PC-3 (cell line): ENCODE measurements at regions not wholly inside any gene's neighbourhood (a gene's known extent, or its start where the extent isn't known, plus 50 kb on each side); places are given as distances from the start of the nearest gene placed in this dataset.

ENCODE experiments used
- ATAC-seq: fragments of 200-7000 bp; cut with Tn5 transposase; 2 replicates; pipeline ENCODE4 v1.9.1; 2020; ENCODE audit warnings: mild to moderate bottlenecking, moderate library complexity
- BruUV-seq: library from RNA; stranded (reverse); fragments of 400-500 nt; replicated peaks from 2 replicates; lab custom pipeline; 2021; lab: Mats Ljungman, UMichigan
- CTCF ChIA-PET: fragments of 300-600 bp; sonication (Branson Sonifier 250); formaldehyde crosslinking; loops from one replicate; lab custom pipeline; 2022; ENCODE audit warnings: antibody characterized with exemption; lab: Charles Lee
- POLR2A ChIA-PET: fragments of 300-600 bp; sonication (Branson Sonifier 250); formaldehyde crosslinking; loops from one replicate; lab custom pipeline; 2022; ENCODE audit warnings: antibody characterized with exemption; ENCODE audit not compliant: unreplicated experiment; lab: Charles Lee
- DNase-seq: peaks from one replicate; pipeline ENCODE4 v3.0.0-alpha.2; 2015
- H2AFZ ChIP-seq: fragments of 300-600 bp; sonication (generic); 2 replicates; pipeline ENCODE4 v1.6.0; 2016; ENCODE audit warnings: antibody characterized with exemption, low read length
- H3F3A ChIP-seq: fragments of 300-600 bp; sonication (generic); one replicate; pipeline ENCODE4 v1.6.0; 2017; ENCODE audit warnings: antibody characterized with exemption, low read length, control low read depth, mild to moderate bottlenecking; ENCODE audit not compliant: unreplicated experiment
- H3K27ac ChIP-seq: fragments of 300-600 bp; sonication (generic); 2 replicates; pipeline ENCODE4 v1.5.1; 2016; ENCODE audit warnings: mild to moderate bottlenecking, low read length
- H3K27me3 ChIP-seq: fragments of 300-600 bp; sonication (generic); 2 replicates; pipeline ENCODE4 v1.6.1; 2016; ENCODE audit warnings: low read length, mixed read lengths
- H3K36me3 ChIP-seq: fragments of 300-600 bp; sonication (generic); 2 replicates; pipeline ENCODE4 v1.6.1; 2016; ENCODE audit warnings: low read depth, mixed run types, low read length, mixed read lengths
- H3K4me1 ChIP-seq: fragments of 300-600 bp; sonication (generic); 2 replicates; pipeline ENCODE4 v1.5.1; 2016; ENCODE audit warnings: low read length; ENCODE audit not compliant: insufficient read depth
- H3K4me2 ChIP-seq: fragments of 300-600 bp; sonication (generic); 2 replicates; pipeline ENCODE4 v1.6.0; 2016; ENCODE audit warnings: low read length
- H3K4me3 ChIP-seq: fragments of 300-600 bp; sonication (generic); 2 replicates; pipeline ENCODE4 v1.5.1; 2016; ENCODE audit warnings: mild to moderate bottlenecking, low read length, mixed read lengths
- H3K79me2 ChIP-seq: fragments of 300-600 bp; sonication (generic); 2 replicates; pipeline ENCODE4 v1.6.1; 2017; ENCODE audit warnings: low read length, mixed read lengths
- H3K9ac ChIP-seq: fragments of 300-600 bp; sonication (generic); 2 replicates; pipeline ENCODE4 v1.6.0; 2016; ENCODE audit warnings: mild to moderate bottlenecking, low read length
- H3K9me2 ChIP-seq: fragments of 300-600 bp; sonication (generic); replicated peaks from 2 replicates; pipeline ENCODE4 v1.6.1; 2016; ENCODE audit warnings: mixed run types, low read length, mixed read lengths
- H3K9me3 ChIP-seq: fragments of 300-600 bp; sonication (generic); 2 replicates; pipeline ENCODE4 v1.6.1; 2016; ENCODE audit warnings: low read length, mixed read lengths
- H4K20me1 ChIP-seq: fragments of 300-600 bp; sonication (generic); 2 replicates; pipeline ENCODE4 v1.6.1; 2016; ENCODE audit warnings: low read length, mixed read lengths
- CTCF ChIP-seq: fragments of 300-600 bp; sonication (generic); conservative IDR thresholded peaks from 2 replicates; pipeline ENCODE4 v1.5.1; 2017; ENCODE audit warnings: antibody characterized with exemption, low read depth, mild to moderate bottlenecking, low read length
- EZH2 ChIP-seq: fragments of 300-600 bp; sonication (generic); IDR thresholded peaks from one replicate; pipeline ENCODE4 v1.6.1; 2017; ENCODE audit warnings: antibody characterized with exemption, mild to moderate bottlenecking, low read length; ENCODE audit not compliant: unreplicated experiment
- EZH2phosphoT487 ChIP-seq: fragments of 300-600 bp; sonication (generic); IDR thresholded peaks from 2 replicates; pipeline ENCODE4 v1.6.1; 2018; ENCODE audit warnings: mild to moderate bottlenecking, antibody characterized with exemption, low read length, borderline replicate concordance
- intact Hi-C: fragments of 100-400 bp; cut with micrococcal nuclease; formaldehyde crosslinking; loops from 2 replicates; pipeline ENCODE4 v1.9.0; 2023

GRCh38 chr7:106979551-106980357 lies 64.8 kb upstream of the PRKAR2B start:
- CTCF ChIA-PET = no interaction called here

DNA sequence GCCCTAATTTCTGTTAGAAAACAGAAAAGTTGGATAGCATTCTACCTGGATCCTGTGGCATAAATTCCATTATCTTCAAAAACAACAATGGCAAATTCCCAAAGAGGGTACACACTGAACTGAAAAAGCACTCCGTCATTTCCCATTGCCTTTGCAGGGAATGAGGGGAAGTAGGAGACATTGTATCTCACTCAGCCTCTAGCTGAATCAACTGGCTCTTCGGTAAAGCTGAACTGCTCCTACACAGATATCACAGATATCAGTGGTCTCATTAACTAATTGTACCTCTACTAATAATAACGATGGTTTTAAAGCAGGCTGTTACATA lies 64.2 kb upstream of the PRKAR2B start:
- H3K9ac ChIP-seq = no peak overlapping the region
- H3K9me3 ChIP-seq = no peaks in the 10 kb centered on the region
- CTCF ChIA-PET = no interaction called here
- no peaks in the 10 kb centered on the region for H3F3A ChIP-seq
- ATAC-seq (no peak), DNase-seq (no peak)
- no peak overlapping the region for H2AFZ ChIP-seq
- no peaks in the 10 kb centered on the region for H3K9me2 ChIP-seq
- no peaks in the 10 kb centered on the region for H4K20me1 ChIP-seq
- no peaks in the 10 kb centered on the region for H3K4me1 ChIP-seq
- intact Hi-C loops = no loop called here
- POLR2A ChIA-PET = no interaction called here
- H3K79me2 ChIP-seq = no peaks in the 10 kb centered on the region
- H3K36me3 ChIP-seq = no peaks in the 10 kb centered on the region
- peaks cover 14% of the 10 kb centered on the region; the same call in 1 of the 2 replicates for H3K27me3 ChIP-seq
- no peak overlapping the region for H3K4me3 ChIP-seq
- BruUV-seq = no TSS peak
- no peak for TF ChIP-seq CTCF
- TF ChIP-seq EZH2 = no peak
- no peak for TF ChIP-seq EZH2phosphoT487
- H3K27ac ChIP-seq = no peak overlapping the region
- H3K4me2 ChIP-seq = no peak overlapping the region

More at GRCh38 chr7:106979551-106980357, 64.8 kb upstream of the PRKAR2B start:
- Histone ChIP-seq H3K4me3 (no peak overlapping the region), H4K20me1 (no peaks in the 10 kb centered on the region), H3K9me2 (no peaks in the 10 kb centered on the region), H2AFZ (no peak overlapping the region), H3F3A (no peaks in the 10 kb centered on the region), H3K79me2 (no peaks in the 10 kb centered on the region), H3K9me3 (no peaks in the 10 kb centered on the region), H3K4me2 (no peak overlapping the region), H3K4me1 (no peaks in the 10 kb centered on the region), H3K27me3 (peaks cover 14% of the 10 kb centered on the region; the same call in 1 of the 2 replicates), H3K9ac (no peak overlapping the region), H3K27ac (no peak overlapping the region), H3K36me3 (no peaks in the 10 kb centered on the region)
- DNase-seq (no peak), ATAC-seq (no peak)
- POLR2A ChIA-PET = interaction anchor here (0.6 kb wide), 1 partner anchor 807 kb away, joined by 10 read pairs; no protein-coding TSS in a partner anchor
- TF ChIP-seq EZH2 (no peak), CTCF (no peak), EZH2phosphoT487 (no peak)
- no TSS peak for BruUV-seq
- intact Hi-C loops = no loop called here

DNA sequence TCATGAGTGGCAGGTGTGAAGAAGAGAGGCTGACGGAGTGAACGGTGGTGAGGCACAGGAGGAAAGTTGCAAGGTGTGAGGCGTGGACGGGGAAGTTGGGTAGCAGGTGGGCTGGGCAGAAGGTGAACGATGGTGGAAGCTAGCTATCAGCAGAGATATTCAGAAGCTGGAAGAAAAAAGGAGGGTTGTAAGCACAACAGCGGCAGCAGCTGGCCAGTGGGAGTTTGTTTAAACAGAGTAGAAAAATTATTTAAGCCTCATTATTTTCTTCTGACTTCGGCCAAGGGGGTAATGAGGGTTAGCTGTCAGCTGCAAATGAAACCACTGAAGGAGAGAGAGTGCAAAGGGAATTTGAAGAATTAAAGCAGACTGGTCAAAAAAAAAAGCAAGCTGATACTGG lies 62.1 kb upstream of the PRKAR2B start:
- Histone ChIP-seq H3K9me3 (no peaks in the 10 kb centered on the region), H3F3A (no peaks in the 10 kb centered on the region), H3K9ac (no peak overlapping the region), H2AFZ (no peak overlapping the region), H3K79me2 (no peaks in the 10 kb centered on the region), H3K9me2 (no peaks in the 10 kb centered on the region), H3K36me3 (no peaks in the 10 kb centered on the region), H3K4me1 (no peaks in the 10 kb centered on the region), H3K4me2 (no peak overlapping the region), H3K4me3 (no peak overlapping the region), H4K20me1 (no peaks in the 10 kb centered on the region), H3K27ac (no peak overlapping the region), H3K27me3 (0 out of 2 replicates have a peak, but pooled peaks cover 7% of the 10 kb centered on the region)
- intact Hi-C loops = no loop called here
- TF ChIP-seq EZH2phosphoT487 (no peak), EZH2 (no peak)
- POLR2A ChIA-PET = no interaction called here
- BruUV-seq = no TSS peak
- no peak for ATAC-seq
- CTCF ChIA-PET = no interaction called here
- no peak for DNase-seq
